ENCODE measurements at regions not wholly inside any gene's neighbourhood (a gene's known extent, or its start where the extent isn't known, plus 50 kb on each side); places are given as distances from the start of the nearest gene placed in this dataset.
"Not testable (repeated sequence)": the region's sequence is repeated elsewhere in the genome, so short reads cannot be mapped to it uniquely, and the experiment has no call there.

DNA sequence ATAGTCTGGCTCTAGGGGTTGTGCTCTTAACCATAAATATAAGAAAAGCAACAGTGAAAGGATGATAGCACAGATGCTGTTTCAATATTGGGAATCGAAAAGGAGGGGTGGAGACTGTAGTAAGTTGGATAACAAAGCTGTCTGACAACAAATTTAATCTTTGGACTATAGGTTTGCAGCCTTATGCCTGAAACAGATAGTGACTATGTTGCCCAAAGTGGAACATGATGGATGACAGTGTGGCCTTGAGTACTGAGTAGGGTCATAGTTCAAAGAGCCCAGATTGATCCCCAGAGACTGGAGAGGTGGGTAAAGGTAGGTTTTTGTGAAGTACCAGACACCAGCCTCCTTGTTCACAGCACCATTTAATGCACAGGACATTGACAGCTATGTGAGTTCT is 144.0 kb upstream of the PALMD start:
- DNase-seq, result no peak

- no peak for DNase-seq
Observed at GRCh38 chr1:99502400-99502799, 143.5 kb upstream of the PALMD start.

GRCh38 chr1:99503276-99503747 is 142.6 kb upstream of the PALMD start:
- DNase-seq, result no peak

DNA sequence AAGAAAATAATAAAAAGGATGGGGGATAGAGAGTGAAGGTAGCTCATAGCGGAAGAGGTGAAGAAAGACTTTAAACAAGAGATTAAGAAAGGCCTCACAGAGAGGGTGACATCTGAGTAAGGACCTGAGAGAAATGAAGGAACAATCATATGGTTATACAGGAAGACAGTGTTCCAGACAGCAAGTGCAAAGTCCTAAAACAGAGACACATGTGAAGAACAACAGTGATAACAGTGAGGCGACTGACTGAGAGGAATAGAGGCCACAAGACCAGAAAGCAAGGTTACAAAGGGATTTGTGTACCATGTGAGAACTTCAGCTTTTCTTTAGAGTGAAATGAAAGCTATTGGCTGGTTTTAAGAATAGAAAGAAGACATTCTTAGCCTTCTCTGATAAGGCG is 141.6 kb upstream of the PALMD start:
- no peak for DNase-seq

DNA sequence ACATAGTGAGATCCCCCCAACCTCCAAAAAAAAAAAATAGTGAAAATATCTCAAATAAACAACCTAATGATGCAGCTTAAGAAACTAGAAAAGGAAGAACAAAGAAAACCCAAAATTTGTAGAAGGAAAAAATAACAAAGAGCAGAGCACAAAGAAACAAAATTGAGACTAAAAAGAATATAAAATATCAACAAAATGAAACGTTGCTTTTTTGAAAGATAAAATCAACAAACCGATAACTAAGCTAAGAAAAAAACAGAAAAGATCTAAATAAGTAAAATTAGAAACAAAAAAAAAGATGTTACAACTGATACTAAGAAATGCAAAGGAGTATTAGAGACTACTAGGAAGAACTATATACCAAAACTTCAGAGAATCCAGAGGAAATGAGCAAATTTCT is 139.3 kb upstream of the PALMD start:
- DNase-seq, result no peak

DNA sequence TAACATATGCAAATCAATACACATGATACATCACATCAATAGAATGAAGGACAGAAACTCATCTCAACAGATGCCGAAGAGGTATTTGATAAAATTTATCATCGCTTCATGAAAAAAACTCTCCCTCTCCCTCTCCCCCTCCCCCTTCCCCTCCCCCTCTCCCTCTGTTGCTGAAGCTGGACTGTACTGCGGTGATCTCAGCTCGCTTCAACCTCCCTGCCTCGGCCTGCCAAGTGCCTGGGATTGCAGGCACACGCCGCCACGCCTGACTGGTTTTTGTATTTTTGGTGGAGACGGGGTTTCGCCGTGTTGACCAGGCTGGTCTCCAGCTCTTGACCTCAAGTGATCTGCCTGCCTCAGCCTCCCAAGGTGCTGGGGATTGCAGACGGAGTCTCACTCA is 138.5 kb upstream of the PALMD start:
- DNase-seq, result not testable (repeated sequence)

- DNase-seq, result no peak
Observed at GRCh38 chr1:99507906-99508732, 137.8 kb upstream of the PALMD start.

DNA sequence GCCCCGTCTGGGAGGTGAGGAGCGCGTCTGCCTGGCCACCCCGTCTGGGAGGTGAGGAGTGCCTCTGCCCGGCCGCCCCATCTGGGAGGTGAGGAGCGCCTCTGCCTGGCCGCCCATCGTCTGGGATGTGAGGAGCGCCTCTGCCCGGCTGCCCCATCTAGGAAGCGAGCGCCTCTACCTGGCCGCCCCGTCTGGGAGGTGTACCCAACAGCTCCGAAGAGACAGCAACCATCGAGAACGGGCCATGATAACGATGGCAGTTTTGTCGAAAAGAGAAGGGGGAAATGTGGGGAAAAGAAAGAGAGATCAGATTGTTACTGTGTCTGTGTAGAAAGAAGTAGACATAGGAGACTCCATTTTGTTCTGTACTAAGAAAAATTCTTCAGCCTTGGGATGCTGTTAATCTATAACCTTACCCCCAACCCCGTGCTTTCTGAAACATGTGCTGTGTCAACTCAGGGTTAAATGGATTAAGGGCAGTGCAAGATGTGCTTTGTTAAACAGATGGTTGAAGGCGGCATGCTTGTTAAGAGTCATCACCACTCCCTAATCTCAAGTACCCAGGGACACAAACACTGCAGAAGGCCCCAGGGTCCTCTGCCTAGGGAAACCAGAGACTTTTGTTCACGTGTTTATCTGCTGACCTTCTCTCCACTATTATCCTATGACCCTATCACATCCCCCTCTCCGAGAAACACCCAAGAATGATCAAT is 137.0 kb upstream of the PALMD start:
- DNase-seq, result not testable (repeated sequence)

- not testable (repeated sequence) for DNase-seq
Observed at GRCh38 chr1:99514823-99515552, 130.9 kb upstream of the PALMD start.

- DNase-seq, result no peak
Observed at GRCh38 chr1:99516141-99516540, 129.8 kb upstream of the PALMD start.

- DNase-seq, result no peak
Observed at GRCh38 chr1:99520121-99520520, 125.8 kb upstream of the PALMD start.

- DNase-seq, result no peak
Observed at GRCh38 chr1:99525331-99525730, 120.6 kb upstream of the PALMD start.

DNA sequence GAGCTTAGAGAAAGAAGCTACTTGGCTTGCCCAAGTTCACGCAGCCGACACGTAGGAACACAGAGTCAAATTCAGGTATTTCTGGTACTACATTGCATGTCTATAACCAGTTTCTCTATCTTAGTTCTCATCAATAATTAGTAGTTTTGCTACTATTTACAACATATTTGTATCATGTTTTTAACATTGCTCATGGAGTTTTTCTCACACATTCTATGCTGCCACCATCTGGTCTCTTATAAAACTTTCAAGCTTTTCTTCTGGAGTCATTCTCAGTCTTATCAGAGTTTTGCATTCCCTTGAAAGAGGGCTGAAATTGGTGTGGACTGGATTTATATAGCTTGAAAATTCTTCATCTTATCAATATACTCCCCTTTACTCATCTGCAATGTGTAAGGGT is 118.8 kb upstream of the PALMD start:
- peak in 1 of 2 donors; percentile 23 for DNase-seq

DNA sequence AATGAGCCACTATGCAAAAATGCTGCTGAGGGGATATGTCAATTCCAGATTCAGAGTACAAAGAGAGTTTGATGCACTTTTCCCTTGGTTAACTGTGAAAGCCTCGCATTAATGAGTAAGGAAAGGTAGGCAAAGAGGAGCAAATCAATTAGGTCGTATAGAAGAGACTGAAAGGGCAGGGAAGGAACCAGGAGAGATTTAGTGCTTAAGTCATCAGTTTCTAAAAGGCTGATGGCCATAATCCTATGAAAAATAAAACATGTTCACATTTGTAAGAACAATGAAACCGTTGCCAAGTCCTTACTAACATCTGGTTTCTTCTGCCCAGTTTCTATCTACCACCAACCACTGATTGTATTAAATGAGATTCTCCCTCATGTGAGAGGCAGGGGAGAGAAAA is 118.4 kb upstream of the PALMD start:
- no peak for DNase-seq

DNA sequence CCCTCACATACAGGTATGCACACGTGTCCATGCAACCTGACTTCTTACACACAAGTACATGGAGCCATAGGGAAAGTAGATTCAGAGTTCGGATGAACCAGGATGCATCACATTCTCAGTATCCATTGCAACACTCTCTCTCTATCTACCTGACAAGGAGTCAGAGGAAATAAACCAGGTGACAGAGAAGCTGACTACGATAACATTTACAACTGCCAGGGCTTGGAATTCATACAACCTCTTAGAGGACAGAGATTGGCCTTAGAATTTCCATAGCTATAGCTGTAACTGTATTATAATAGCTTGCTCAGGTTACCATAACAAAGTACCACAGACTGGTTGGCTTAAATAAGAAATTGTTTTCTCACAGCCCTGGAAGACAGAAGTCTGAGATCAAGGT is 116.9 kb upstream of the PALMD start:
- DNase-seq, result no peak

GRCh38 chr1:99531578-99532275 is 114.2 kb upstream of the PALMD start:
- no peak for DNase-seq

DNA sequence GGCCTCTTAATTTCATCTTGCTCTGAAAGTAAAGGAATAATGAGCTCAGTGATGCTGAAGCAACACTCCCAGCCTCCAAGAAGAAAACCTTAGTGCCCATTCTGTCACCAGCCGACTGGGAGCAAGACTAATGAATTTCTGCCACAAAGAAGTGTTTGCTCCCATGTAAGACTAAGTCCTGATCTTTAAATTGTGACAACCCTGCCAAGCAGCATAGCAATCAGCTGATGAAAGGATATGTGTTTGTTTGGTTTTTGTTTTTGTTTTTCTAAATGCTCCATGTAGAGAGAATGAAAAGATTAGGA is 113.7 kb upstream of the PALMD start:
- DNase-seq, result no peak

DNA sequence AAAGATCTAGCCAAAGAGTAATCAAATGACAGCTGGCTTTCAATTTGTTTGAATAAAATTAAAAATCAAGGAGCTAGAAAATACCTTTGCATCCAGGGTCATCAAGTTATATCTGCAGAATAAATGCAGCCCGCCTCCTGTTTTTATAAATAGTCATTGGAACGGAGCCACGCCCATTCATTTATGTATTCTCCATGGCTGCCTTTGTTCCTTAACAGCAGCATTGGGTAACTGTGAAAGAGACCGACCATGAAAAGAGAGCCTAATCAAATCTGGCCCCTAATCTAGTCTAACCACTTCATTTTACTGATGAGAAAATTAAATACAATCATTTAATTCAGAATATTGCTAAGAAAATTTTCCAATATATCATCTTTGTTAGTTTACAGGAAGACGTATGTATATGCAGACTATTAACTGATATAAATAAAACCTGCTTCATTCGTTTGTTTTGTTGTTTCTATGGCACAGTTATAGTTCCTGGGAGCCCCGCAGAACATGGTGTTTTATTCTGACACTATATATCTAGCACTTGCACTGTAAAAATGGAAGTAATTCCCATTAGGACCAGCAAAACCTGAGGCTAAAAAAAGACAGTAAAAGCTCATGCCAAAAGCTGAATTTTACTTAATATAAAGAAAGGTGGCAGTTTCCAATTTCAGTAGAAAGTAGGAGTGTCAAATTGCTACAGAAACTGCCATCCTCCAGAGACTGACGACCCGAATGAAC is 111.8 kb upstream of the PALMD start:
- DNase-seq, result no peak

DNA sequence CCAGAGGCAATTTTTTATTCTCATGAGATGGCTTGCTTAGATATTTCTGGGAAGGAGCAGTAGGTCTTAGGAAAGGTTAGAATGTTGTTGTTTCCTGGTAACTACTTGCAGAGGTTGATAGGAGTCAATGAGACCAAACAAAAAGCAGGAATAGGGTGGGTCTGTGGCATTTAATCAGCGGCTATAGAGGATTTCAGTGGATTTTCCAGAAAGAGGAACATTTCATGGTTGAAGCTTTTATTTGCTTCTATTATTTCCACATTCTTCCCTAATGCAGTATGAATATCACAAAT is 111.3 kb upstream of the PALMD start:
- no peak for DNase-seq

DNA sequence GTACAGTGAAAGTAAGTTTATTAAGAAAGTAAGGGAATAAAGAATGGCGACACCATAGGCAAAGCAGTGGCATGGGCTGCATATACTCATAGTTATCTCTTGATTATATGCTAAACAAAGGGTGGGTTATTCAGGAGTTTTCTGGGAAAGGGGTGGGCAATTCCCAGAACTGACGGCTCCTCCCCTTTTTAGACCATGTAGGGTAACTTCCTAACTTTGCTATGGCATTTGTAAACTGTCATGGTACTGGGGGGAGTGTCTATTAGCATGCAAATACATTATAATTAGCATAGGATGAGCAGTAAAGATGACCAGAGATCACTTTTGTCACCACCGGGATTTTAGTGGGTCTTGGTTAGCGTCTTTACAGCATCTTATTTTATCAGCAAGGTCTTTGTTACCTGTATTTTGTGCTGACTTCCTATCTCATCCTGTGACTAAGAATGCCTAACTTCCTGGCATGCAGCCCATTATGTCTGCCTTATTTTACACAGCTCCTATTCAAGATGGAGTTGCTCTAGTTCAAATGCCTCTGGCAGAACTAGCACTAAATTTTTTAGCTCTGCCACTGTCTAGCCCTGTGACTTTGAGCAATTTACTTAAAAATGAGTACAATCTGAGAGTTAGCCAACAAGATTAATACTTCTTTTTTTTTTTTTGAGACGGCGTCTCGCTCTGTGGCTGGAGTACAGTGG is 110.3 kb upstream of the PALMD start:
- no peak for DNase-seq

All from right lung (tissue), 2 donors.